MM.1S (cell line): ENCODE measurements at regions not wholly inside any gene's neighbourhood (a gene's known extent, or its start where the extent isn't known, plus 50 kb on each side); places are given as distances from the start of the nearest gene placed in this dataset.

Experiments
- DNase-seq: peaks from one replicate; pipeline ENCODE4 v3.0.0-alpha.2; 2015
- H2AFZ ChIP-seq: fragments of 300-600 bp; sonication (generic); 2 replicates; pipeline ENCODE4 v1.6.0; 2016; ENCODE audit warnings: antibody characterized with exemption, low read length
- H3F3A ChIP-seq: fragments of 300-600 bp; sonication (generic); 2 replicates; pipeline ENCODE4 v1.6.1; 2016; ENCODE audit warnings: mild to moderate bottlenecking, antibody characterized with exemption, low read length, moderate library complexity, mixed read lengths; ENCODE audit not compliant: insufficient read depth
- H3K27ac ChIP-seq: fragments of 300-600 bp; sonication (generic); 2 replicates; pipeline ENCODE4 v1.5.1; 2016; ENCODE audit warnings: mild to moderate bottlenecking, low read length
- H3K27me3 ChIP-seq: fragments of 300-600 bp; sonication (generic); replicated peaks from 2 replicates; pipeline ENCODE4 v1.6.0; 2016; ENCODE audit warnings: low read length; ENCODE audit not compliant: insufficient read depth
- H3K36me3 ChIP-seq: fragments of 300-600 bp; sonication (generic); replicated peaks from 2 replicates; pipeline ENCODE4 v1.6.1; 2016; ENCODE audit warnings: mild to moderate bottlenecking, low read length, mixed read lengths; ENCODE audit not compliant: insufficient read depth
- H3K4me1 ChIP-seq: fragments of 300-600 bp; sonication (generic); 2 replicates; pipeline ENCODE4 v1.6.1; 2016; ENCODE audit warnings: low read length, mixed read lengths
- H3K4me2 ChIP-seq: fragments of 300-600 bp; sonication (generic); 2 replicates; pipeline ENCODE4 v1.6.0; 2016; ENCODE audit warnings: low read depth, low read length
- H3K4me3 ChIP-seq: fragments of 300-600 bp; sonication (generic); 2 replicates; pipeline ENCODE4 v1.5.1; 2016; ENCODE audit warnings: low read length, mixed read lengths
- H3K79me2 ChIP-seq: fragments of 300-600 bp; sonication (generic); 2 replicates; pipeline ENCODE4 v1.6.1; 2016; ENCODE audit warnings: mixed run types, low read length, mixed read lengths
- H3K9ac ChIP-seq: fragments of 300-600 bp; sonication (generic); 2 replicates; pipeline ENCODE4 v1.6.1; 2016; ENCODE audit warnings: low read length, mixed read lengths
- H3K9me2 ChIP-seq: fragments of 300-600 bp; sonication (generic); replicated peaks from 2 replicates; pipeline ENCODE4 v1.6.1; 2016; ENCODE audit warnings: mild to moderate bottlenecking, low read length, mixed read lengths; ENCODE audit not compliant: insufficient read depth
- H3K9me3 ChIP-seq: fragments of 300-600 bp; sonication (generic); replicated peaks from 2 replicates; pipeline ENCODE4 v1.6.1; 2016; ENCODE audit warnings: mild to moderate bottlenecking, low read length, mixed read lengths; ENCODE audit not compliant: insufficient read depth
- H4K20me1 ChIP-seq: fragments of 300-600 bp; sonication (generic); 2 replicates; pipeline ENCODE4 v1.6.1; 2016; ENCODE audit warnings: mild to moderate bottlenecking, low read length, moderate library complexity, mixed read lengths; ENCODE audit not compliant: insufficient read depth
- EZH2 ChIP-seq: fragments of 300-600 bp; sonication (generic); optimal IDR thresholded peaks from 2 replicates; pipeline ENCODE3; 2017; ENCODE audit warnings: low read depth, mild to moderate bottlenecking, antibody characterized with exemption, low read length, mixed read lengths
- EZH2phosphoT487 ChIP-seq: fragments of 300-600 bp; sonication (generic); IDR thresholded peaks from 2 replicates; pipeline ENCODE4 v1.6.1; 2018; ENCODE audit warnings: antibody characterized with exemption, low read length
- TF ChIP-seq, protein P1 (sequence below): fragments of 300-600 bp; sonication (generic); IDR thresholded peaks from 2 replicates; pipeline ENCODE4 v1.5.1; 2016; ENCODE audit warnings: antibody characterized with exemption, low read length, mixed read lengths

DNA sequence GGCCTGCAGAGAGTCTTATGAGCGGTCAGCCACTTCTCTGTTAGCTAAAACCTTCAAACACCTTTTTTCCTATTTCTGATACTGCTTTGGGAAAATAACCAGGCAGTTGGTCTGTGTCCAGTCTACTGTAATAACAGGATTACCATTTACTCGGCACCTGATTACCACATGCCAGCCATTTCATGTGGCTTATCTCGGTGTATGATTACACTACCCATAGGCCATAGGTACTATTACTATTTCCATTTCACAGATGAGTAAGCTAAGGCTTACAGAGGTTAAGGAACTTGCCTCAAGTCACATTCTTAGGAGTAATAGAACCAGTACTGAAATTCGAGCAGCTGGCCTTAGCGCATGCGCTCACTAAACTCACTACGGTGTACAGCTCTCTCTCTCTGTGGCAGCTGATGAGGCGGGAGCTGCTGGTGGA is 147.2 kb upstream of the L3MBTL4 start:
- no peak overlapping the region for H3K4me3 ChIP-seq
- H3K9me2 ChIP-seq, result no peaks in the 10 kb centered on the region
- H3K9ac ChIP-seq, result no peak overlapping the region
- TF ChIP-seq EZH2, result no peak
- TF ChIP-seq, protein P1, sequence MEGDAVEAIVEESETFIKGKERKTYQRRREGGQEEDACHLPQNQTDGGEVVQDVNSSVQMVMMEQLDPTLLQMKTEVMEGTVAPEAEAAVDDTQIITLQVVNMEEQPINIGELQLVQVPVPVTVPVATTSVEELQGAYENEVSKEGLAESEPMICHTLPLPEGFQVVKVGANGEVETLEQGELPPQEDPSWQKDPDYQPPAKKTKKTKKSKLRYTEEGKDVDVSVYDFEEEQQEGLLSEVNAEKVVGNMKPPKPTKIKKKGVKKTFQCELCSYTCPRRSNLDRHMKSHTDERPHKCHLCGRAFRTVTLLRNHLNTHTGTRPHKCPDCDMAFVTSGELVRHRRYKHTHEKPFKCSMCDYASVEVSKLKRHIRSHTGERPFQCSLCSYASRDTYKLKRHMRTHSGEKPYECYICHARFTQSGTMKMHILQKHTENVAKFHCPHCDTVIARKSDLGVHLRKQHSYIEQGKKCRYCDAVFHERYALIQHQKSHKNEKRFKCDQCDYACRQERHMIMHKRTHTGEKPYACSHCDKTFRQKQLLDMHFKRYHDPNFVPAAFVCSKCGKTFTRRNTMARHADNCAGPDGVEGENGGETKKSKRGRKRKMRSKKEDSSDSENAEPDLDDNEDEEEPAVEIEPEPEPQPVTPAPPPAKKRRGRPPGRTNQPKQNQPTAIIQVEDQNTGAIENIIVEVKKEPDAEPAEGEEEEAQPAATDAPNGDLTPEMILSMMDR, result no peak
- no peak for TF ChIP-seq EZH2phosphoT487
- H3K4me1 ChIP-seq, result no peaks in the 10 kb centered on the region
- H2AFZ ChIP-seq, result no peak overlapping the region
- H3K27ac ChIP-seq, result no peak overlapping the region
- H3K79me2 ChIP-seq, result no peaks in the 10 kb centered on the region
- no peaks in the 10 kb centered on the region for H4K20me1 ChIP-seq
- no peak overlapping the region for H3K4me2 ChIP-seq
- H3K27me3 ChIP-seq, result no peaks in the 10 kb centered on the region
- DNase-seq, result no peak
- no peaks in the 10 kb centered on the region for H3K9me3 ChIP-seq
- no peaks in the 10 kb centered on the region for H3F3A ChIP-seq
- no peaks in the 10 kb centered on the region for H3K36me3 ChIP-seq

GRCh38 chr18:6563896-6564295 is 149.2 kb upstream of the L3MBTL4 start:
- no peaks in the 10 kb centered on the region for H3K9me3 ChIP-seq
- TF ChIP-seq, protein P1, result no peak
- no peak for TF ChIP-seq EZH2
- no peak overlapping the region for H3K27ac ChIP-seq
- no peaks in the 10 kb centered on the region for H3K79me2 ChIP-seq
- H3K36me3 ChIP-seq, result no peaks in the 10 kb centered on the region
- H3K4me1 ChIP-seq, result no peaks in the 10 kb centered on the region
- H2AFZ ChIP-seq, result no peak overlapping the region
- no peak for DNase-seq
- no peaks in the 10 kb centered on the region for H3F3A ChIP-seq
- H4K20me1 ChIP-seq, result no peaks in the 10 kb centered on the region
- H3K9ac ChIP-seq, result no peak overlapping the region
- no peak overlapping the region for H3K4me2 ChIP-seq
- no peak overlapping the region for H3K4me3 ChIP-seq
- H3K9me2 ChIP-seq, result no peaks in the 10 kb centered on the region
- H3K27me3 ChIP-seq, result no peaks in the 10 kb centered on the region

- Histone ChIP-seq H2AFZ (no peak overlapping the region), H3K27ac (no peak overlapping the region), H3K9ac (no peak overlapping the region), H3K79me2 (no peaks in the 10 kb centered on the region), H3K4me3 (no peak overlapping the region), H3K27me3 (no peaks in the 10 kb centered on the region), H3K36me3 (no peaks in the 10 kb centered on the region), H3K9me2 (no peaks in the 10 kb centered on the region), H3K4me2 (no peak overlapping the region), H4K20me1 (no peaks in the 10 kb centered on the region), H3F3A (no peaks in the 10 kb centered on the region), H3K4me1 (no peaks in the 10 kb centered on the region), H3K9me3 (no peaks in the 10 kb centered on the region)
- DNase-seq, result no peak
- no peak for TF ChIP-seq EZH2phosphoT487
- TF ChIP-seq, protein P1, result no peak
- TF ChIP-seq EZH2, result no peak
These were observed 150.5 kb upstream of the L3MBTL4 start for GRCh38 chr18:6564950-6565814.
